ENCODE measurements at regions not wholly inside any gene's neighbourhood (a gene's known extent, or its start where the extent isn't known, plus 50 kb on each side); places are given as distances from the start of the nearest gene placed in this dataset.
"Not testable (repeated sequence)": the region's sequence is repeated elsewhere in the genome, so short reads cannot be mapped to it uniquely, and the experiment has no call there.

GRCh38 chr7:42561797-42562196 lies 324.8 kb upstream of the GLI3 start:
- TF ChIP-seq, protein P1, sequence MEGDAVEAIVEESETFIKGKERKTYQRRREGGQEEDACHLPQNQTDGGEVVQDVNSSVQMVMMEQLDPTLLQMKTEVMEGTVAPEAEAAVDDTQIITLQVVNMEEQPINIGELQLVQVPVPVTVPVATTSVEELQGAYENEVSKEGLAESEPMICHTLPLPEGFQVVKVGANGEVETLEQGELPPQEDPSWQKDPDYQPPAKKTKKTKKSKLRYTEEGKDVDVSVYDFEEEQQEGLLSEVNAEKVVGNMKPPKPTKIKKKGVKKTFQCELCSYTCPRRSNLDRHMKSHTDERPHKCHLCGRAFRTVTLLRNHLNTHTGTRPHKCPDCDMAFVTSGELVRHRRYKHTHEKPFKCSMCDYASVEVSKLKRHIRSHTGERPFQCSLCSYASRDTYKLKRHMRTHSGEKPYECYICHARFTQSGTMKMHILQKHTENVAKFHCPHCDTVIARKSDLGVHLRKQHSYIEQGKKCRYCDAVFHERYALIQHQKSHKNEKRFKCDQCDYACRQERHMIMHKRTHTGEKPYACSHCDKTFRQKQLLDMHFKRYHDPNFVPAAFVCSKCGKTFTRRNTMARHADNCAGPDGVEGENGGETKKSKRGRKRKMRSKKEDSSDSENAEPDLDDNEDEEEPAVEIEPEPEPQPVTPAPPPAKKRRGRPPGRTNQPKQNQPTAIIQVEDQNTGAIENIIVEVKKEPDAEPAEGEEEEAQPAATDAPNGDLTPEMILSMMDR (IDR thresholded peaks at IDR 0.05; ENCODE audit: borderline replicate concordance, insufficient read depth, low read depth, low read length), result no peak

DNA sequence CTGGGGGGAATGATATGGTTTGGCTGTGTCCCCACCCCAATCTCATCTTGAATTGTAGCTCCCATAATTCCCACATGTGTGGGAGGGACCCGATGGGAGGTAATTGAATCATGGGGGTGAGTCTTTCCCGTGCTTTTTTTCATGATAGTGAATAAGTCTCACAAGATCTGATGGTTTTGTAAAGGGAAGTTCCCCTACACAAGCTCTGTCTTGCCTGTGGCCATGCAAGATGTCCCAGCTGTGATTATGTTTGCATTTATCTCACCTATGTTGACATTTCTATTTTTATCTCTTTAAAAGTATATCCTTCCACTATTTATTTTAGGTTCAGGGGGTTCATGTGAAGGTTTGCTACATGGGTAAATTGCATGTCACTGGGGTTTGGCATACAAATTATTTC lies 323.9 kb upstream of the GLI3 start:
- TF ChIP-seq, protein P1 (IDR thresholded peaks at IDR 0.05; ENCODE audit: borderline replicate concordance, insufficient read depth, low read depth, low read length), result no peak
- H3K4me3 ChIP-seq (ENCODE audit: low read depth, low read length), result no peak overlapping the region

More at GRCh38 chr7:42561797-42562196, 324.8 kb upstream of the GLI3 start:
- no peak overlapping the region for H3K4me3 ChIP-seq (ENCODE audit: low read depth, low read length)

GRCh38 chr7:42554932-42555331 lies 317.9 kb upstream of the GLI3 start:
- H3K4me3 ChIP-seq (ENCODE audit: low read depth, low read length), result not testable (repeated sequence)

DNA sequence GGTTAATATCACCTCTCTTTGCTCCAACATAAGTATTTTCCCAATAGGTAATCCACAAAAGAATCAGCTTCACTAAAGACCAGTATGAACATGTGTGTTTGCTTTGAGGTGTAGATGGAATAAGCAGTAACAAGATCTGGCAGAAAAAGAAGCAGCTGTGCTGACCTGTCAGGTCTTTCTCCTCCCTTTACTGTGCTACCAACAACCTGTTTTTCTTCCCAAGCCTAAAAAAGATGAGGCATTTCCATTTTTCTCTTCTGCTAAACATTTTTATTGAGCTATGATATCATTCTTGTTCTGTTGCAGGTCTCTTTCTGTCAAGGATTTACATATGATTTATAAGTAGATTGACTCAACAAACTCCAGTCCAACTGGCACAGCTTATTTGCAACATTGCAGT lies 315.2 kb upstream of the GLI3 start:
- H3K4me3 ChIP-seq (ENCODE audit: low read depth, low read length), result no peak overlapping the region
- TF ChIP-seq, protein P1 (IDR thresholded peaks at IDR 0.05; ENCODE audit: borderline replicate concordance, insufficient read depth, low read depth, low read length), result no peak

- TF ChIP-seq, protein P1 (IDR thresholded peaks at IDR 0.05; ENCODE audit: borderline replicate concordance, insufficient read depth, low read depth, low read length), result no peak
Measured at GRCh38 chr7:42550706-42551470, 313.9 kb upstream of the GLI3 start.

GRCh38 chr7:42549866-42550485 lies 313.0 kb upstream of the GLI3 start:
- TF ChIP-seq, protein P1 (IDR thresholded peaks at IDR 0.05; ENCODE audit: borderline replicate concordance, insufficient read depth, low read depth, low read length), result no peak
- H3K4me3 ChIP-seq (ENCODE audit: low read depth, low read length), result no peak overlapping the region

More at GRCh38 chr7:42550706-42551470, 313.9 kb upstream of the GLI3 start:
- H3K4me3 ChIP-seq (ENCODE audit: low read depth, low read length), result no peak overlapping the region

DNA sequence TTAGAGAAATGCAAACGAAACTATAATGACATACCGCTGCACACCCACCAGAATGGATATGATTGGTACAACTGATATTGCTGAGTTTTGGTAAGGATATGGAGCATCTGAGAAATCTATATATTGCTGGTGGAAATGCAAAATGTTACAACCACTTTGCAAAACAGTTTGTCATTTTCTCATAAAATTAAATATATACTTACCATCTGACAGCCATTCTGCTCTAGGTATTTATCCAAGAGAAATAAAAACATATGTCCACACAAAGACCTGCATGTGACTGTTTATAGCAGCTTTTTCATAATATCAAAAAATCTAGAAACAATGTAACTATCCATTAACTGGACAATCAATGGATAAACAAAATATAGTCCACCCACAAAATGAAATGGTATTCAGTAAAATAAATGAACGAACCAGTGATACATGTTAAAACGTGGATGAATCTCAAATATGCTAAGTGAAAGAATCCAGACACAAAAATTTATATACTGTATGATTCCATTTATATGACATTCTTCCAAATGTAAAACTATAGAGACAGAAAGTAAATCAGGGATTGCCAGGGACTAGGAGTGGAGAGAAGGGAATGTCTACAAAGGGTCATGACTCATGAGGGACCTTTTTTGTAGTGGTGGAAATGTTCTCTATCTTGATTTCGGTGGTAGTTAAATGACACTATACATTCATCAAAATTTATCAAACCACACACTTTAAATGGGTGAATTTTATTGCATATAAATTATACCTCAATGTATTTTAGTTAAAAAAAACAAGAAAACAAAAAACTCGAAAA lies 312.0 kb upstream of the GLI3 start:
- H3K4me3 ChIP-seq (ENCODE audit: low read depth, low read length), result no peak overlapping the region
- TF ChIP-seq, protein P1 (IDR thresholded peaks at IDR 0.05; ENCODE audit: borderline replicate concordance, insufficient read depth, low read depth, low read length), result no peak

All from GM12875 (cell line).